ENCODE measurements at regions not wholly inside any gene's neighbourhood (a gene's known extent, or its start where the extent isn't known, plus 50 kb on each side); places are given as distances from the start of the nearest gene placed in this dataset.

DNA sequence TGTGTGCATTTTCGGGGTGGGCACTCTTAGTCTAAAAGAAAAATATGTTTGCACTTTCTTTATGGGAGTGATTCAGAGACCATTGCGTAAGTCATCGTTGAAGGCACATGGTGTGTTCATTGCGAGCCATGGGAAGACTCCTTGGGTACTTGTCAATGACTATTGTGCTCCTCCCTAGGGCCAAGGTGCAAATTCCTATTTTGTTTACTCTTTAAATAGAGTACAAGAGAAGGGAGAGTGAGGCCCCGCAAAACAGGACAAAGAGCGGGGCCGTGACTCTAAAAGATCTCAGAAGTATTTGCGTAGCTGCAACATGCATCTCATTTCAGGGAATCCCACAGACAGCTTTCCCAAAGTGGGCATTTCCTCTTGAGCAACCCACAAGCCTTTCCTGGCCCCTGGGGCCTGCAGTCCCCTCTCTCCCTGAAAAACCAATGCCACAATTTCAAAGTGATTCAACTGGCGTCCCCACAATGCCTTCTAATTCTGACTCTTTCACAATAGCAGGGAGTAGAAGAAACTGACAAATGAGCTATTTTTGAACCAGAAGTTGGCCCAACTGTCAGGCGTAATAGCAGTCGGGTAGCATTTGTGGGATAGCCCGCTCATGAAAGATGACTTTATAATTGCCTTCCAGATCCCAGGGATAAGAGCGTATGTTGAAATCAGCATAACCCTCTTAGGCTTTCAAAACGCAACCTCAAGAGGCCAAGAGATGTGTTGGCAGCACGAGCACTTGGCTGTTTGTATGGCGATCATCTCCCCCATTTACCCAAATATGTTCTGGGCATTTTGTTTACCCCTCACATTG, 277.9 kb upstream of the BMP2 start:
- TF ChIP-seq CTCF (CRISPR knock-in tag; IDR thresholded peaks at IDR 0.05) (no peak), ZNF451 (CRISPR knock-in tag; IDR thresholded peaks at IDR 0.05) (no peak), CEBPB (IDR thresholded peaks at IDR 0.05; ENCODE audit: borderline replicate concordance, low read depth, low read length) (peak; percentile 87)
